ENCODE measurements at regions not wholly inside any gene's neighbourhood (a gene's known extent, or its start where the extent isn't known, plus 50 kb on each side); places are given as distances from the start of the nearest gene placed in this dataset.
"Not testable (repeated sequence)": the region's sequence is repeated elsewhere in the genome, so short reads cannot be mapped to it uniquely, and the experiment has no call there.

- not testable (repeated sequence) for H3K9me3 ChIP-seq (ENCODE audit: control insufficient read depth in 4 of 4, low read length in 3 of 4)
These were observed 284.5 kb upstream of the POF1B start for GRCh38 chrX:85663970-85664369.

GRCh38 chrX:85630901-85631300 is 251.4 kb upstream of the POF1B start:
- Histone ChIP-seq H3K27ac (ENCODE audit: low read depth in 1 of 2, low read length in 2 of 2) (no peak overlapping the region), H3K4me3 (ENCODE audit: low read depth in 1 of 3, low read length in 3 of 3) (no peak overlapping the region), H3K9me3 (ENCODE audit: control insufficient read depth in 4 of 4, low read length in 3 of 4) (peaks cover 0 to 9% (median 0%) of the 10 kb centered on the region in 4 donors), H3K36me3 (ENCODE audit: control insufficient read depth in 4 of 4, insufficient read depth in 3 of 4, low read depth in 1 of 4, low read length in 3 of 4) (no peaks in the 10 kb centered on the region), H3K4me1 (ENCODE audit: control insufficient read depth in 4 of 4, insufficient read depth in 4 of 4, low read length in 3 of 4) (no peaks in the 10 kb centered on the region), H3K27me3 (ENCODE audit: control insufficient read depth in 4 of 4, insufficient read depth in 4 of 4, low read length in 3 of 4) (no peaks in the 10 kb centered on the region), H3K9ac (ENCODE audit: low read depth in 1 of 2, low read length in 2 of 2) (no peak overlapping the region)
- TF ChIP-seq RAD21 (IDR thresholded peaks at IDR 0.05) (no peak), JUND (IDR thresholded peaks at IDR 0.05) (no peak), MAX (IDR thresholded peaks at IDR 0.05) (no peak), GABPA (IDR thresholded peaks at IDR 0.05 in 1 of 2, conservative IDR thresholded peaks at IDR 0.05 in 1 of 2) (no peak), ZBTB33 (IDR thresholded peaks at IDR 0.05) (no peak), SP1 (IDR thresholded peaks at IDR 0.05) (no peak), NR2F2 (IDR thresholded peaks at IDR 0.05) (no peak), HNF4G (IDR thresholded peaks at IDR 0.05) (no peak), CTCF (IDR thresholded peaks at IDR 0.05; ENCODE audit: low read depth, low read length, missing input control) (no peak), FOXA2 (IDR thresholded peaks at IDR 0.05) (no peak), YY1 (IDR thresholded peaks at IDR 0.05) (no peak), EGR1 (IDR thresholded peaks at IDR 0.05; ENCODE audit: low read depth in 2 of 2) (no peak), ATF3 (IDR thresholded peaks at IDR 0.05) (no peak)
- DNase-seq (ENCODE audit: low spot score) = no peak

More at GRCh38 chrX:85663970-85664369, 284.5 kb upstream of the POF1B start:
- H3K27me3 ChIP-seq (ENCODE audit: control insufficient read depth in 4 of 4, insufficient read depth in 4 of 4, low read length in 3 of 4); H3K9ac ChIP-seq (ENCODE audit: low read depth in 1 of 2, low read length in 2 of 2); H3K36me3 ChIP-seq (ENCODE audit: control insufficient read depth in 4 of 4, insufficient read depth in 3 of 4, low read depth in 1 of 4, low read length in 3 of 4); DNase-seq (ENCODE audit: low spot score); H3K4me3 ChIP-seq (ENCODE audit: low read depth in 1 of 3, low read length in 3 of 3); H3K4me1 ChIP-seq (ENCODE audit: control insufficient read depth in 4 of 4, insufficient read depth in 4 of 4, low read length in 3 of 4); H3K27ac ChIP-seq (ENCODE audit: low read depth in 1 of 2, low read length in 2 of 2): not testable (repeated sequence)
- whole genome bisulfite sequencing = 94% methylated on average over 4 of the region's 5 CpGs

- Histone ChIP-seq H3K36me3 (ENCODE audit: control insufficient read depth in 4 of 4, insufficient read depth in 3 of 4, low read depth in 1 of 4, low read length in 3 of 4) (no peaks in the 10 kb centered on the region), H3K4me1 (ENCODE audit: control insufficient read depth in 4 of 4, insufficient read depth in 4 of 4, low read length in 3 of 4) (no peaks in the 10 kb centered on the region), H3K4me3 (ENCODE audit: low read depth in 1 of 3, low read length in 3 of 3) (no peak overlapping the region), H3K9me3 (ENCODE audit: control insufficient read depth in 4 of 4, low read length in 3 of 4) (peaks cover 0 to 13% (median 3%) of the 10 kb centered on the region in 4 donors), H3K27ac (ENCODE audit: low read depth in 1 of 2, low read length in 2 of 2) (no peak overlapping the region), H3K27me3 (ENCODE audit: control insufficient read depth in 4 of 4, insufficient read depth in 4 of 4, low read length in 3 of 4) (no peaks in the 10 kb centered on the region), H3K9ac (ENCODE audit: low read depth in 1 of 2, low read length in 2 of 2) (no peak overlapping the region)
- 31% methylated on average over 3 of the region's 3 CpGs for WGBS
- TF ChIP-seq MAX (IDR thresholded peaks at IDR 0.05) (no peak), HNF4A (conservative IDR thresholded peaks at IDR 0.05) (no peak), ZBTB33 (IDR thresholded peaks at IDR 0.05) (no peak), CTCF (IDR thresholded peaks at IDR 0.05; ENCODE audit: low read depth, low read length, missing input control) (peak; percentile 14), GABPA (IDR thresholded peaks at IDR 0.05 in 1 of 2, conservative IDR thresholded peaks at IDR 0.05 in 1 of 2) (no peak), RAD21 (IDR thresholded peaks at IDR 0.05) (peak in 1 of 2 donors; percentile 12), JUND (IDR thresholded peaks at IDR 0.05) (no peak)
- DNase-seq (ENCODE audit: low spot score) = no peak
These were observed 247.9 kb upstream of the POF1B start for GRCh38 chrX:85627363-85627762.

Measured in liver (tissue), 8 donors.